ENCODE measurements at regions not wholly inside any gene's neighbourhood (a gene's known extent, or its start where the extent isn't known, plus 50 kb on each side); places are given as distances from the start of the nearest gene placed in this dataset.

DNA sequence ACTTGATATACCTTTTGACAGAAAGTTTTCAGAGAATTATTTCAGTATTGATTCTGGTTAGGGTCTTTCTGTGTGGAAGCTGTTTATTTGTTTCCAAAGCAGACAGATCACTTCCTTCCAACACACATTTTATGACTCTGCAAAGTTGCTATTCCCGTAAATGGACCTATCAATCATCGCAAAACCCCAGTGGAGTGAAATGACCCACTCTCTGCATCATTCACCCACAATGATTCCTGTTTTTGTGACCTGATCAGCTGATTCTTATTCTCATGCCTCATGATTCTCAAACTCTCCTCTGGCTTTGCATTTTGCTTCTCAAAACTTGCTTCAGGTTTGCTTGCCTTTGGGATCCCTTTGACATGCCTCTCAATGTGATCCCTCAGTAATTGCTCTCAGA, 453.7 kb downstream of the PCDH17 start:
- no peak for DNase-seq (ENCODE audit: low spot score)
- Histone ChIP-seq H3K4me3 (no peak overlapping the region), H3K27me3 (replicated peaks; ENCODE audit: insufficient read depth) (no peaks in the 10 kb centered on the region), H3K9me3 (no peaks in the 10 kb centered on the region), H3K36me3 (no peaks in the 10 kb centered on the region), H3K4me1 (replicated peaks) (no peaks in the 10 kb centered on the region), H3K27ac (no peak overlapping the region)
- intact Hi-C loops (cut with DNase I), result no loop called here
- TF ChIP-seq POLR2AphosphoS5 (IDR thresholded peaks at IDR 0.05), result no peak
- TF ChIP-seq POLR2A (IDR thresholded peaks at IDR 0.05), result no peak
- WGBS, result 50% methylated on average over 2 of the region's 2 CpGs

DNA sequence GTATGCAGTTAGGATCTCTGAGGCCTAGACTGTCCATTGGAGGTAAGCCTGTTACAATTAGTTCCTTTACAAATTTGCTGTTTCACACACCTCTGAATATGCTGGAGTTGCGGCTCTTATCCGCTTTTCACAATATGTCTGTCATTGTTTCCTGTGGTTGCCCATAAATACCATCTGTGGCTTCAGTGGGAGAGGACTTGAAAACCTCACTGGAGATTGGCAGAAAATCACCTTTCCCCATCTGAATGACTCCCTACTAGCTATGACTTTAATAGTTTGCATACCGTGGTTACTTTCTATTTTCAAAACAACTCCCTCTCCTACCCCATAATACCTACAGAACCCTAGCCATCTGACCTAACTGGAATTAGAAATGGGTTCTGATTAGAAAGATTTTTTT, 454.3 kb downstream of the PCDH17 start:
- intact Hi-C loops (cut with DNase I), result no loop called here
- H3K27me3 ChIP-seq (replicated peaks; ENCODE audit: insufficient read depth), result no peaks in the 10 kb centered on the region
- 80% methylated on average over 3 of the region's 3 CpGs for WGBS
- TF ChIP-seq POLR2A (IDR thresholded peaks at IDR 0.05), result no peak
- TF ChIP-seq, protein P1, sequence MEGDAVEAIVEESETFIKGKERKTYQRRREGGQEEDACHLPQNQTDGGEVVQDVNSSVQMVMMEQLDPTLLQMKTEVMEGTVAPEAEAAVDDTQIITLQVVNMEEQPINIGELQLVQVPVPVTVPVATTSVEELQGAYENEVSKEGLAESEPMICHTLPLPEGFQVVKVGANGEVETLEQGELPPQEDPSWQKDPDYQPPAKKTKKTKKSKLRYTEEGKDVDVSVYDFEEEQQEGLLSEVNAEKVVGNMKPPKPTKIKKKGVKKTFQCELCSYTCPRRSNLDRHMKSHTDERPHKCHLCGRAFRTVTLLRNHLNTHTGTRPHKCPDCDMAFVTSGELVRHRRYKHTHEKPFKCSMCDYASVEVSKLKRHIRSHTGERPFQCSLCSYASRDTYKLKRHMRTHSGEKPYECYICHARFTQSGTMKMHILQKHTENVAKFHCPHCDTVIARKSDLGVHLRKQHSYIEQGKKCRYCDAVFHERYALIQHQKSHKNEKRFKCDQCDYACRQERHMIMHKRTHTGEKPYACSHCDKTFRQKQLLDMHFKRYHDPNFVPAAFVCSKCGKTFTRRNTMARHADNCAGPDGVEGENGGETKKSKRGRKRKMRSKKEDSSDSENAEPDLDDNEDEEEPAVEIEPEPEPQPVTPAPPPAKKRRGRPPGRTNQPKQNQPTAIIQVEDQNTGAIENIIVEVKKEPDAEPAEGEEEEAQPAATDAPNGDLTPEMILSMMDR (IDR thresholded peaks at IDR 0.05), result no peak
- H3K27ac ChIP-seq, result no peak overlapping the region
- H3K9me3 ChIP-seq, result no peaks in the 10 kb centered on the region
- DNase-seq (ENCODE audit: low spot score), result no peak
- H3K4me1 ChIP-seq (replicated peaks), result no peaks in the 10 kb centered on the region
- no peak overlapping the region for H3K4me3 ChIP-seq
- H3K36me3 ChIP-seq, result no peaks in the 10 kb centered on the region

DNA sequence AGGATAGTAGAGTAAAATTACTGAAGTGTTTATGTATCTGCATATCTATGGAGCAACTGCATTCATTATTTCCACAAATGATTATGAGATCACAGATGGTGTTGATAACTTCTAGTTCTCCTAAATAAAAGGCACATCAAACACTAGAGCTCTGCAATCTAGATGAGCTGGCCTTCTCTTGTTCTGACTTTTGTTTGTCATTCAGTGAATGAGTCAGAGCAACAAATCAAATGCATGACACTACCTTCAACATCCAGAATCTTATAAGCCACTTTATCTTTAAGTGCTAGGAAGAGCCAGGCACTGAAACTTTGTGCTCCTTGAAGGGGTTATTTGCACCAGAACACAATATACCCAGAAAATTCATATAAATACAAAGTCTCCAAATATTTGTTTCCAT, 456.0 kb downstream of the PCDH17 start:
- no peaks in the 10 kb centered on the region for H3K36me3 ChIP-seq
- H3K4me3 ChIP-seq, result no peak overlapping the region
- no peak for DNase-seq (ENCODE audit: low spot score)
- no peak overlapping the region for H3K27ac ChIP-seq
- no peaks in the 10 kb centered on the region for H3K9me3 ChIP-seq
- no peaks in the 10 kb centered on the region for H3K27me3 ChIP-seq (replicated peaks; ENCODE audit: insufficient read depth)
- TF ChIP-seq, protein P1 (IDR thresholded peaks at IDR 0.05), result no peak
- TF ChIP-seq POLR2A (IDR thresholded peaks at IDR 0.05) (no peak), POLR2AphosphoS5 (IDR thresholded peaks at IDR 0.05) (no peak)
- no peaks in the 10 kb centered on the region for H3K4me1 ChIP-seq (replicated peaks)
- intact Hi-C loops (cut with DNase I), result no loop called here

GRCh38 chr13:58093394-58093793, 461.9 kb downstream of the PCDH17 start:
- Histone ChIP-seq H3K36me3 (no peaks in the 10 kb centered on the region), H3K4me3 (no peak overlapping the region), H3K27me3 (replicated peaks; ENCODE audit: insufficient read depth) (no peaks in the 10 kb centered on the region), H3K27ac (no peak overlapping the region), H3K4me1 (replicated peaks) (no peaks in the 10 kb centered on the region), H3K9me3 (no peaks in the 10 kb centered on the region)
- intact Hi-C loops (cut with DNase I), result no loop called here
- DNase-seq (ENCODE audit: low spot score), result no peak
- TF ChIP-seq POLR2AphosphoS5 (IDR thresholded peaks at IDR 0.05) (no peak), POLR2A (IDR thresholded peaks at IDR 0.05) (no peak)
- TF ChIP-seq, protein P1 (IDR thresholded peaks at IDR 0.05), result no peak

- Histone ChIP-seq H3K4me3 (no peak overlapping the region), H3K27me3 (replicated peaks; ENCODE audit: insufficient read depth) (no peaks in the 10 kb centered on the region), H3K4me1 (replicated peaks) (no peaks in the 10 kb centered on the region), H3K9me3 (no peaks in the 10 kb centered on the region), H3K36me3 (no peaks in the 10 kb centered on the region), H3K27ac (no peak overlapping the region)
- DNase-seq (ENCODE audit: low spot score), result no peak
- TF ChIP-seq POLR2AphosphoS5 (IDR thresholded peaks at IDR 0.05) (no peak), POLR2A (IDR thresholded peaks at IDR 0.05) (no peak)
- TF ChIP-seq, protein P1 (IDR thresholded peaks at IDR 0.05), result no peak
- intact Hi-C loops (cut with DNase I), result no loop called here
- WGBS, result 50% methylated on average over 1 of the region's 1 CpG
These were observed 466.3 kb downstream of the PCDH17 start for GRCh38 chr13:58097831-58098230.

Measured in prostate gland (tissue), 2 donors.